NCI-H82 treated with DMSO at 0.1 percent for 48 hours (cell line): ENCODE measurements at regions not wholly inside any gene's neighbourhood (a gene's known extent, or its start where the extent isn't known, plus 50 kb on each side); places are given as distances from the start of the nearest gene placed in this dataset.

ENCODE experiments used
- DNase-seq: peaks from one replicate; lab custom pipeline; 2025; ENCODE audit not compliant: unreplicated experiment; lab: John Stamatoyannopoulos, UW

GRCh38 chr18:65415098-65415497, 335.7 kb upstream of the CDH7 start:
- DNase-seq: no peak

- DNase-seq: no peak
Measured at GRCh38 chr18:65414501-65414900, 336.3 kb upstream of the CDH7 start.

GRCh38 chr18:65411061-65411460, 339.8 kb upstream of the CDH7 start:
- DNase-seq: no peak

GRCh38 chr18:65409261-65409660, 341.6 kb upstream of the CDH7 start:
- DNase-seq: no peak

GRCh38 chr18:65403534-65403933, 347.3 kb upstream of the CDH7 start:
- DNase-seq: no peak

GRCh38 chr18:65399091-65399490, 351.7 kb upstream of the CDH7 start:
- no peak for DNase-seq

- no peak for DNase-seq
Measured at GRCh38 chr18:65398347-65399075, 352.3 kb upstream of the CDH7 start.

- DNase-seq: no peak
Measured at GRCh38 chr18:65380986-65381385, 369.8 kb upstream of the CDH7 start.

GRCh38 chr18:65380571-65380970, 370.2 kb upstream of the CDH7 start:
- DNase-seq: no peak

- no peak for DNase-seq
Measured at GRCh38 chr18:65372904-65373303, 377.9 kb upstream of the CDH7 start.

- no peak for DNase-seq
Measured at GRCh38 chr18:65365245-65365980, 385.4 kb upstream of the CDH7 start.

GRCh38 chr18:65363911-65364632, 386.7 kb upstream of the CDH7 start:
- no peak for DNase-seq

- no peak for DNase-seq
Measured at GRCh38 chr18:65363011-65363410, 387.8 kb upstream of the CDH7 start.

- no peak for DNase-seq
Measured at GRCh38 chr18:65359479-65359878, 391.3 kb upstream of the CDH7 start.

- DNase-seq: no peak
Measured at GRCh38 chr18:65358306-65358705, 392.5 kb upstream of the CDH7 start.

GRCh38 chr18:65352186-65352585, 398.6 kb upstream of the CDH7 start:
- no peak for DNase-seq

GRCh38 chr18:65349635-65350034, 401.2 kb upstream of the CDH7 start:
- no peak for DNase-seq

GRCh38 chr18:65347446-65347845, 403.4 kb upstream of the CDH7 start:
- no peak for DNase-seq

- no peak for DNase-seq
Measured at GRCh38 chr18:65346086-65346485, 404.7 kb upstream of the CDH7 start.

- no peak for DNase-seq
Measured at GRCh38 chr18:65343571-65343970, 407.2 kb upstream of the CDH7 start.

- DNase-seq: no peak
Measured at GRCh38 chr18:65336411-65336810, 414.4 kb upstream of the CDH7 start.

GRCh38 chr18:65329010-65329409, 421.8 kb upstream of the CDH7 start:
- DNase-seq: no peak
